NCI-H526 (cell line): ENCODE measurements at regions not wholly inside any gene's neighbourhood (a gene's known extent, or its start where the extent isn't known, plus 50 kb on each side); places are given as distances from the start of the nearest gene placed in this dataset.

Experiments used
- DNase-seq, 2 experiments: peaks; one replicate each; lab custom pipeline; 2025; lab: John Stamatoyannopoulos, UW

DNA sequence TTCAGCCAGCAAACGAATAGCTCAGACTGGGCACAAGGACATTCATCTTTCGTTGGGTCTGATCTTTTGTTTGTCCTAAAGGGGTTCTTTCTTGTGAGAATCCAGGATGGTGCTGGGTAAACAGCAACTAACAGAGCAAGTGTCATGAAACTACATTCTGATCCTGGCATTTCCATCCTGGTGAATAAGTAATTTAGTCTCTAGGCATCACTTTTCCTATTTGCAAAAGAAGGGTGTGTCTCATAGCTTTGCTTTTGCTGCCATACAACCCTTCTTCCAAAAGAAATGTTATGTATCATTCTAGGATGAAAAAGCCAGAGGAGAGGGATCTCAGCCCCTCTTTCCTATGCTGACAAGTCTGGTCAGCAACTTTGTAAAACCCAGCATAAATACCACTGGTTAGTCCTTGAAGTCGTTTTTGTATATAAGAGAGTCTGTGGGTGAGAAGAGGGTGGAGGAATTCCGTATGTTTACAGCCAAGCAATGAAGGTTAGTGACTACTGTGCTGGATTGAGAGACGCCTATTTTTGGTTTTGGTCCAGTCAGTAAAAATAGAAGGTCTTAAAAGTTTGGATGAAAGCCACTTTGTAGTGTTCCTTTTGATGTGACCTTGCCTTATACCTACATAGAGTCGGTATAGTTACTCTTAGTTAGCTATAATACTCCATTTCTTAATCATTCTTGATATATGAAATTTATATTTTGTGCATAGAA lies 88.4 kb upstream of the SLC25A13 start:
- no peak for DNase-seq

GRCh38 chr7:96408881-96409280 lies 87.0 kb upstream of the SLC25A13 start:
- DNase-seq = no peak

- no peak for DNase-seq
These were observed 85.5 kb upstream of the SLC25A13 start for GRCh38 chr7:96407427-96407826.

DNA sequence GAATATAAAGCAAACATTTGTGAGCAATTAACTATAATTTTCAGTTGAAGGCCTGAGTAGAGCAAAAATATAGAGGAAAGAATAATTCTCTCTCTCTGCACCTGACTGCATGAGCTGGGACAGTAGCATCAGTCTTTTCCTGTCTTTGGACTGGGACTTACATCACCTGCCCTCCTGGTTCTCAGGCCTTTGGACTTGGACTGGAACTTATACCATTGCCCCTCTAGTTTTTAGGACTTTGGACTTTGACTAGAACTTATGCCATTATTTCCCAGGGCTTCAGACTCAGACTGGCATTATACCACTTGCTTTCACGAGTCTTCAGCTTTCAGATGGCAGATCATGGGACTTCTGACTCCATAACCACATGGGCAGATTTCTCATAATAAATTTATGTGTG lies 81.0 kb upstream of the SLC25A13 start:
- no peak for DNase-seq

DNA sequence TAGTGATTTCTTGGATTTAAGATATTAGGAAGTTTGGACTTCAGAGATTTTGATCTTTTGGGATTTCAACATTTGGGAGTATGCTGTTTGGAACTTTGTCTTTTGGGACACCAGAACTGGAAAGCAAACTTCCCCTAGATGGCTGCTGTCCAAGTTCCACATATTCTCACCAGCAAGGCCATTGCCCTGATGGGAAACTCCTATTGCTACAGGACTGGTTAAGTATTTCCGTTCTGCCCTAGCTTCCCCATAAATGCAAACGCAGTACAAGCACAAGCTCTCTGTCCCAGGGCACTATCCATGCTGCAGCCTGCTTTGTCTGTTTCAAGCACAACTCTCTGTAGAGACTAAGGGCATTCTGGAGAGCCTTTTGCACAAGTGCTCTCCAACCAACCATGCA lies 79.3 kb upstream of the SLC25A13 start:
- no peak for DNase-seq

GRCh38 chr7:96400518-96400917 lies 78.6 kb upstream of the SLC25A13 start:
- no peak for DNase-seq

DNA sequence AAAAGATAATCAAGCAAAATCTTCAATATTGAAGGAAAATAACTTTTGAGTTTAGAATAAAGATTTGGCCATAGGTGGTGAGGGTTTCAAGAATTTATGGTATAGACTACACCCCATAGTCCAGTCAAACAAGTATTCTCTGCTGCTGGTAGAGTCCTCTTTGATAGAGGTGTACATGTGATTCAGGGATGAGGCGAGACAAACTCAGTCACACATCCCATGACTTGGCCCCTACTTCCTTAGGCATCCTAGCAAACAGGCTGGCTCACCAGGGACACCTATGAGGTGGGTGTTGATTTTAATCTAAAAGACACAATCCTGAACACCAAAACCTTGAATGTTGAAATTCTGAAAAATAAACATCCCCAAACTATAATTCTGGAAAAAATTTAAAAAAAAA lies 78.1 kb upstream of the SLC25A13 start:
- DNase-seq = no peak

GRCh38 chr7:96397936-96398598 lies 76.2 kb upstream of the SLC25A13 start:
- DNase-seq = no peak

- no peak for DNase-seq
These were observed 66.9 kb upstream of the SLC25A13 start for GRCh38 chr7:96388620-96389383.

- no peak for DNase-seq
These were observed 66.3 kb upstream of the SLC25A13 start for GRCh38 chr7:96388166-96388565.

GRCh38 chr7:96380111-96380512 lies 58.2 kb upstream of the SLC25A13 start:
- DNase-seq = no peak

DNA sequence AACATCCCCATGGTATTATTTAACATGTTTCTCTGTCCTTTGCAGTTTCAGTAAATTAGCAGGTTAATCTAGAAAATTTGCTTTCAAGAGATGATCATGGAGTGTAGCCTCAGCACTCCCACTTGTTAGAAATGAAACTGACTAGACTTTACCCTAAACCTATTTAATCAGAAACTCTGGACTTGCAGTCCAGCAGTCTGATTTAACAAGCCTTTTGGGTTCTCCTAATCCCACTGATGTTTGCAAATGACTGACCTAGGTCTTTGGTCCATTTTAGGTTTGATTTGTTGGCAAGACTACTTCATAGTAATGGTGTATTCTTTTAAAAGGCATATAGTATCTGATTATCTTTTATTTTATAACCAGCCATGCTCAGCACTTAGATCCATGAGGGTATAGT lies 55.5 kb upstream of the SLC25A13 start:
- DNase-seq = no peak
